ENCODE measurements at regions not wholly inside any gene's neighbourhood (a gene's known extent, or its start where the extent isn't known, plus 50 kb on each side); places are given as distances from the start of the nearest gene placed in this dataset.

DNA sequence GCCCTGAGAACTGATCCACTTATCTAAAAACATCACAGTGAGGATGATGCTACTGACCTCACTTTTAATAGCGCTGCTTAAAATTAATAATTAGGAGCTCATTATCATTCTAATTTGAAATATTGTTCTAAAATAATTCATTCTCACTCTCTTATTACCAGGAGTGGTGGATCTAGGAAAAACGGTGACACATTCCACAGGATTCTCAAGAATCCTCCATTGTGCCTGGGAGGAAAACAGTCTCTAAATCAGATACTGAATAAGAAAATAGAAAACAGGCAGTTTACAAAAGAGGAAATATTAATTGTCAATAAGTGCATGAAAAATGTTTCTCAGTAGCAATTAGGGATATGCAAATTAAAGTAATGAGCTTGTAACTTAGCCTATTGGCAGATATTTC, 187.4 kb downstream of the TENT5A start:
- Mint-ChIP-seq H3K4me1 (ENCODE audit: low read depth) (no peaks in the 10 kb centered on the region), H3K36me3 (ENCODE audit: low read depth) (no peaks in the 10 kb centered on the region), H3K4me3 (no peak overlapping the region), H3K27ac (no peak overlapping the region), H3K9me3 (no peaks in the 10 kb centered on the region), H3K27me3 (ENCODE audit: low read depth) (no peaks in the 10 kb centered on the region)
- DNase-seq (ENCODE audit: low spot score): no peak

DNA sequence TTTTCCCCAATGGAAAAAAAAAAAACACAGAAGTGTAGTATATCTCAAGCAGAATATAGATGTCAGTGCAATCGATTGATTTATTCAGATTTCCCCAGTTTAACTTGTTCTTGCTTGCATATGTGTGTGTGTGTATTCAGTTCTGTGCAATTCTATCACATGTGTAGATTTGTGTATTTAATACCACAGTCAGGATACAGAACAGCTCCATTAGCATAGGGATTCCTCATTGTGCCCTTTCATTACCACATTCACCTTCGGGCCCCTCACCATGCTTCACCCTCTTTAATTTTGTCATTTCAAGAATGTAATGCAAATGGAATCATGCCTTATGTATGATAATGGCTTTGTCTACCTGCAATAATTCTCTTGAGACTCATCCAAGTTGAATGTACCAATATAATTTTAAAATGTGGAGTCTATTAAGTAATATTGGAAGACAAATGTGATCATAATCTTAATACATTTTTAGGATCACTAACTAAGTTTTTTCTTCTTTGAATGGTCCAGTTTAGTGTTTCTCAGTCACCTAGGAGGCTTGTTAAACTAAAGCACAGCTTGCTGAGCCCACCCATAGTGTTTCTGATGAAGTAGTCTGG, 187.9 kb downstream of the TENT5A start:
- no peak for DNase-seq (ENCODE audit: low spot score)
- Mint-ChIP-seq H3K36me3 (ENCODE audit: low read depth) (no peaks in the 10 kb centered on the region), H3K4me3 (no peak overlapping the region), H3K27me3 (ENCODE audit: low read depth) (no peaks in the 10 kb centered on the region), H3K4me1 (ENCODE audit: low read depth) (no peaks in the 10 kb centered on the region), H3K9me3 (no peaks in the 10 kb centered on the region), H3K27ac (no peak overlapping the region)

DNA sequence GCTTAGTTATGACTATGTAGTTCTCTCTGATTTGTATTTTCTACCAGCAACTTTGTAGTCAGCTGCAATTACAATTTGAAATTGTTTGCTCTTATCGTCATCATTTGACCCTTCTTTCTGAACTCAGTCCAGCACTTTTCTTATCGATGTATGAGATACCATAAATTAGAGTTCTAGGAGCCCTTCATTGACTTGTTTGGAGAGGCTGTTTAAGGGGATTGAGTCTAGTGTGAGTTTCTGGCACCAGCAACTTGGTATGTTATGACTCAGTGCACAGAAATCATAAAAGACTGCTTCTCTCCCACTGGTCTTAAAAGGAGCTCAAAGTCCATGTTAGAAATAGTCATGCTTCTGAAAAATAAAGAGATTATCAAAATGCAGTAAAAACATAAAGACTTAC, 190.3 kb downstream of the TENT5A start:
- Mint-ChIP-seq H3K27me3 (ENCODE audit: low read depth) (no peaks in the 10 kb centered on the region), H3K27ac (no peak overlapping the region), H3K36me3 (ENCODE audit: low read depth) (no peaks in the 10 kb centered on the region), H3K4me3 (no peak overlapping the region), H3K9me3 (no peaks in the 10 kb centered on the region), H3K4me1 (ENCODE audit: low read depth) (no peaks in the 10 kb centered on the region)
- no peak for DNase-seq (ENCODE audit: low spot score)

DNA sequence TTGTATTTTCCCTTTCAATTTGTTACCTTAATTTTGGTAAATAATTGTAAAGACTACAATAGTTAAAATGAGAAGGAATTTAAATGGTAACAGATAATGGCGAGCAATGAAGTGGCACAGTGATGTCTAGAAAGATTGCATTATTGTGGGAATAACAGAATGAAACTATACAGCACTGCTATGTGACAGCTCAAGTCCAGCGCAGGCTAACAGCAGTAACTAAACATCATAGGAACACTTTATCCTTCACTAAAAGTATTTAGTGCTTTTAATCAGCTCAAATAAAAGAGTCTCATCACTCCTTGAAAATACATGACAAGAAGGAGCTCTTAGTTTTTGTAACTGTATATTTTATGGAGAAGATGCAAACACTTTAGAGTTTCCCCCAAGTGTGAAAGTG, 190.8 kb downstream of the TENT5A start:
- Mint-ChIP-seq H3K27me3 (ENCODE audit: low read depth) (no peaks in the 10 kb centered on the region), H3K36me3 (ENCODE audit: low read depth) (no peaks in the 10 kb centered on the region), H3K27ac (no peak overlapping the region), H3K4me3 (no peak overlapping the region), H3K9me3 (no peaks in the 10 kb centered on the region), H3K4me1 (ENCODE audit: low read depth) (no peaks in the 10 kb centered on the region)
- DNase-seq (ENCODE audit: low spot score): no peak

DNA sequence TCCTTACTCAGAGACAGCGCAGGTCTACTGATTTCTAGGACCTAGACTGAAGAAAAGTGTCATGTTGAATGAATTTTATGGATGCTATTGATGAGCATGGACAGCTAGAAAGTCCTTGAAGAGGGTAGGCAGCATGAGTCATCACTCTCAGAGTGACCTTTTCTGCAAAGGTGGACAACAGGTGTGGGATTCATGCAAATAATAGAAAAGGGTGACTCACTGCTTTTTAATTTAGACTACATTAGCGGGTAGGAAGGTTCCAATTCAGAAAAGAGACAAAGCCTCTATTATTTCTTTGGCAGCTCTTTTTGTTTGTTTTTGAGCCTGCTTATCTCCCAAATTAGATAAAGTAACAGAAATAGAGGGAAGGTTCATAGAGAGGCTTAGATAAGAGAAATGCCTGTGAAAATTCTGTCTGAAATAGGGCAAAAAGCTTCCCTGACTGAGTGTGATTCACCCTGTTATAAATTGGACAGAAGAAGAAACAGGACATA, 191.4 kb downstream of the TENT5A start:
- Mint-ChIP-seq H3K27ac (no peak overlapping the region), H3K27me3 (ENCODE audit: low read depth) (no peaks in the 10 kb centered on the region), H3K4me3 (no peak overlapping the region), H3K36me3 (ENCODE audit: low read depth) (no peaks in the 10 kb centered on the region), H3K9me3 (no peaks in the 10 kb centered on the region), H3K4me1 (ENCODE audit: low read depth) (no peaks in the 10 kb centered on the region)
- DNase-seq (ENCODE audit: low spot score): no peak

- no peak overlapping the region for H3K27ac Mint-ChIP-seq
- H3K36me3 Mint-ChIP-seq (ENCODE audit: low read depth): no peaks in the 10 kb centered on the region
- no peak for DNase-seq (ENCODE audit: low spot score)
- no peak overlapping the region for H3K4me3 Mint-ChIP-seq
- no peaks in the 10 kb centered on the region for H3K27me3 Mint-ChIP-seq (ENCODE audit: low read depth)
- H3K9me3 Mint-ChIP-seq: no peaks in the 10 kb centered on the region
- no peaks in the 10 kb centered on the region for H3K4me1 Mint-ChIP-seq (ENCODE audit: low read depth)
These were observed 194.7 kb downstream of the TENT5A start for GRCh38 chr6:81557811-81558210.

DNA sequence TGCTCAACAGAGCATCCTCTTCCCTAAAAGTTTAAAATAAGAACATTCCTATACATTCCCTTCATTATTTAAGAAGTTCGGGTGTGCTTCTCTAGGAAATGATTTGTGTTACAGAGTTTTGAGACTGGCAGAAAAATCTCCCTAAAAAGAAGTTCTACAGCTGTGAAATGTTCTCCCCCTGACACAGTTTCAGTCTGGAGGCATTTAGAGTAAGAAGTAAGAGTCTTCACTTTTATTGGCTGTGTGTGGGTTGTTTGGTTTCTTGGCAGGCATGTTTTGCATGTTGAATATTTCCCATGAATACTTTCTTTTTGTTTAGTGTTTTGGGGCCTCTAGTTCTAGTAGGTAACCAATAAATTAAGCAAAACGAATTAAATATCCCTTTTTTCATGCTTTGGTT, 195.9 kb downstream of the TENT5A start:
- Mint-ChIP-seq H3K27me3 (ENCODE audit: low read depth) (no peaks in the 10 kb centered on the region), H3K9me3 (no peaks in the 10 kb centered on the region), H3K36me3 (ENCODE audit: low read depth) (no peaks in the 10 kb centered on the region), H3K4me3 (no peak overlapping the region), H3K4me1 (ENCODE audit: low read depth) (no peaks in the 10 kb centered on the region), H3K27ac (no peak overlapping the region)
- DNase-seq (ENCODE audit: low spot score): no peak

DNA sequence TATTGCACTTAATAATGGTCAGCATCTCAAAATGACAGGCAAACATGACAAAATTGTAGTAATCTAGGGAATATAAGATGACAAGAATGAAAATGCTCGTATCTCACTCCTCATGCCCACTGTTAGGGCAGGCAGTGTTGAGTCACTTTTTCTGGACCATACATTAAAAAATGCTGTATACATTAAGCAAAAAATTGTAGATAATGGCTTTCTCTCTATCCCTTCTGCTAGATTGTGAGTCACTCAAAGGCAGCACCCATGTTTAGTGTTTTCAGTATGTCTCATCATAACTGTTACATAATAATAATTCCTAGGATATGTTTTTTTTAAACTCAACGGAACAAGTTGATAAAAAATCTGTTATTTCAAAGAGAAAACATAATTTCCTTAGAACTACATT, 199.3 kb downstream of the TENT5A start:
- H3K27me3 Mint-ChIP-seq (ENCODE audit: low read depth): no peaks in the 10 kb centered on the region
- DNase-seq (ENCODE audit: low spot score): no peak
- no peaks in the 10 kb centered on the region for H3K36me3 Mint-ChIP-seq (ENCODE audit: low read depth)
- H3K4me1 Mint-ChIP-seq (ENCODE audit: low read depth): no peaks in the 10 kb centered on the region
- H3K9me3 Mint-ChIP-seq: no peaks in the 10 kb centered on the region
- H3K27ac Mint-ChIP-seq: no peak overlapping the region
- H3K4me3 Mint-ChIP-seq: no peak overlapping the region

GRCh38 chr6:81552644-81553043, 199.8 kb downstream of the TENT5A start:
- Mint-ChIP-seq H3K36me3 (ENCODE audit: low read depth) (no peaks in the 10 kb centered on the region), H3K27me3 (ENCODE audit: low read depth) (no peaks in the 10 kb centered on the region), H3K4me1 (ENCODE audit: low read depth) (no peaks in the 10 kb centered on the region), H3K27ac (no peak overlapping the region), H3K4me3 (no peak overlapping the region), H3K9me3 (no peaks in the 10 kb centered on the region)
- DNase-seq (ENCODE audit: low spot score): no peak

GRCh38 chr6:81547149-81547548, 205.3 kb downstream of the TENT5A start:
- H3K4me1 Mint-ChIP-seq (ENCODE audit: low read depth): no peaks in the 10 kb centered on the region
- no peak overlapping the region for H3K4me3 Mint-ChIP-seq
- no peaks in the 10 kb centered on the region for H3K27me3 Mint-ChIP-seq (ENCODE audit: low read depth)
- no peak overlapping the region for H3K27ac Mint-ChIP-seq
- H3K9me3 Mint-ChIP-seq: peaks cover 3% of the 10 kb centered on the region
- H3K36me3 Mint-ChIP-seq (ENCODE audit: low read depth): no peaks in the 10 kb centered on the region
- no peak for DNase-seq (ENCODE audit: low spot score)

DNA sequence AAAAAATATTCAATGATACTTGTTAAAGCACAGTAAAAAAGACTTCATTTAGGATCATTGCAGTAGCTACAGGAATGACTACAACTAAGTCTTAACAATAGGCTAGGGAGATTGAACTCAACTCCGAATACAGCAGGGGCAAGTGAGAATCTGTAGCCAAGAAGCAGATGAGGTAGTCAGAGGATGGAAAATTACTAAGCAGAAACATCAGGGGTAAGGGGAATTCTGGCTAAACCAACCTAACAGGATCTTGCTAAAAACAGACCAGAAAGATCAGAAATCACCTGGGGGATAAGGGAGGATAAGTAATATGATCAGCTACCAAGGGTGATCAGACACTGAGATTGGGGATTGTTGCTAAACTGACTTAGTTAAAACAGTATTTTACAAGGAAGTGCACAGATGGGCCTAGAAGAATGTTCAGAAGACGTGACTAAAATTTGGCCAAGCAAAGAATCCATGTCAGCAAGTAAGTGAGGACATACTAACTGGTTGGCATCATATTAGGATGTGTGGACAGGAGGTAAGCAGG, 217.5 kb downstream of the TENT5A start:
- H3K4me3 Mint-ChIP-seq: no peak overlapping the region
- peaks cover 6% of the 10 kb centered on the region for H3K9me3 Mint-ChIP-seq
- H3K27ac Mint-ChIP-seq: no peak overlapping the region
- no peaks in the 10 kb centered on the region for H3K27me3 Mint-ChIP-seq (ENCODE audit: low read depth)
- no peak for DNase-seq (ENCODE audit: low spot score)
- H3K36me3 Mint-ChIP-seq (ENCODE audit: low read depth): no peaks in the 10 kb centered on the region
- H3K4me1 Mint-ChIP-seq (ENCODE audit: low read depth): no peaks in the 10 kb centered on the region

GRCh38 chr6:81531869-81532561, 220.5 kb downstream of the TENT5A start:
- Mint-ChIP-seq H3K9me3 (peaks cover 3% of the 10 kb centered on the region), H3K4me3 (no peak overlapping the region), H3K27me3 (ENCODE audit: low read depth) (no peaks in the 10 kb centered on the region), H3K27ac (no peak overlapping the region), H3K36me3 (ENCODE audit: low read depth) (no peaks in the 10 kb centered on the region), H3K4me1 (ENCODE audit: low read depth) (no peaks in the 10 kb centered on the region)
- DNase-seq (ENCODE audit: low spot score): no peak

DNA sequence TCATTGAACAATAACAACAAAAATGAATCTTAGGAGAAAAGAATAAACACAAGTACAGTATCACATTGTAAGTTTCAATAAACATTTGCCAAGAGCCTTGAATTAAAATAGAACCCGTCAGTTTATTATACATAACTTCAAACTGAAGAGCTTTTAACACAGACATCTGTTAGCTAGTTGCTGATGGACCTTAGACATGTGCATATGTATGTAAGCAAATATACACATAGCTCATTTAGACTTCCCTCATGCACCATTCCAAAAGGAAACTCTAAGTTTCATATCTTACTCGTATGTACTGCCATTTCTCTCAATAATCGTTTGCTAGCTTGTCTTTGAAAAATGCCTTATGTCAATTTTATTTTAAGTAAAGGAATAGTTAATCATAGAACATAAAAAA, 235.0 kb downstream of the TENT5A start:
- no peaks in the 10 kb centered on the region for H3K27me3 Mint-ChIP-seq (ENCODE audit: low read depth)
- no peaks in the 10 kb centered on the region for H3K4me1 Mint-ChIP-seq (ENCODE audit: low read depth)
- H3K36me3 Mint-ChIP-seq (ENCODE audit: low read depth): no peaks in the 10 kb centered on the region
- peaks cover 5% of the 10 kb centered on the region for H3K9me3 Mint-ChIP-seq
- H3K4me3 Mint-ChIP-seq: no peak overlapping the region
- no peak overlapping the region for H3K27ac Mint-ChIP-seq
- DNase-seq (ENCODE audit: low spot score): no peak

- no peak overlapping the region for H3K4me3 Mint-ChIP-seq
- no peak for DNase-seq (ENCODE audit: low spot score)
- no peak overlapping the region for H3K27ac Mint-ChIP-seq
- H3K4me1 Mint-ChIP-seq (ENCODE audit: low read depth): no peaks in the 10 kb centered on the region
- peaks cover 10% of the 10 kb centered on the region for H3K9me3 Mint-ChIP-seq
- no peaks in the 10 kb centered on the region for H3K27me3 Mint-ChIP-seq (ENCODE audit: low read depth)
- H3K36me3 Mint-ChIP-seq (ENCODE audit: low read depth): no peaks in the 10 kb centered on the region
These were observed 236.7 kb downstream of the TENT5A start for GRCh38 chr6:81515562-81516453.
